Esophagus muscularis mucosa (tissue), 4 donors: ENCODE measurements at regions not wholly inside any gene's neighbourhood (a gene's known extent, or its start where the extent isn't known, plus 50 kb on each side); places are given as distances from the start of the nearest gene placed in this dataset.

ENCODE experiments used
- EP300 ChIP-seq: sonication (generic); formaldehyde crosslinking; IDR thresholded peaks from one replicate; pipeline ENCODE4 v1.6.1; 2017; ENCODE audit warnings: antibody characterized with exemption
- POLR2A ChIP-seq: fragments of 450-650 bp; IDR thresholded peaks from one replicate; pipeline ENCODE4 v1.6.1; 2017; ENCODE audit warnings: antibody characterized with exemption, moderate library complexity, mild to moderate bottlenecking, low read depth
- POLR2AphosphoS5 ChIP-seq, 2 donors: sonication (generic); formaldehyde crosslinking; IDR thresholded peaks; one replicate each; pipeline ENCODE4 v1.6.1; 2017; ENCODE audit warnings: antibody characterized with exemption in 2 of 2
- TF ChIP-seq, protein P1 (sequence below), 3 experiments: fragments of 200-600 bp in 2 of 3; fragments of 450-650 bp in 1 of 3; sonication (generic) in 2 of 3; IDR thresholded peaks; one replicate each; pipeline ENCODE4 v1.5.1; 2017 to 2019; ENCODE audit warnings: antibody characterized with exemption in 3 of 3, mild to moderate bottlenecking in 2 of 3, moderate library complexity in 1 of 3

DNA sequence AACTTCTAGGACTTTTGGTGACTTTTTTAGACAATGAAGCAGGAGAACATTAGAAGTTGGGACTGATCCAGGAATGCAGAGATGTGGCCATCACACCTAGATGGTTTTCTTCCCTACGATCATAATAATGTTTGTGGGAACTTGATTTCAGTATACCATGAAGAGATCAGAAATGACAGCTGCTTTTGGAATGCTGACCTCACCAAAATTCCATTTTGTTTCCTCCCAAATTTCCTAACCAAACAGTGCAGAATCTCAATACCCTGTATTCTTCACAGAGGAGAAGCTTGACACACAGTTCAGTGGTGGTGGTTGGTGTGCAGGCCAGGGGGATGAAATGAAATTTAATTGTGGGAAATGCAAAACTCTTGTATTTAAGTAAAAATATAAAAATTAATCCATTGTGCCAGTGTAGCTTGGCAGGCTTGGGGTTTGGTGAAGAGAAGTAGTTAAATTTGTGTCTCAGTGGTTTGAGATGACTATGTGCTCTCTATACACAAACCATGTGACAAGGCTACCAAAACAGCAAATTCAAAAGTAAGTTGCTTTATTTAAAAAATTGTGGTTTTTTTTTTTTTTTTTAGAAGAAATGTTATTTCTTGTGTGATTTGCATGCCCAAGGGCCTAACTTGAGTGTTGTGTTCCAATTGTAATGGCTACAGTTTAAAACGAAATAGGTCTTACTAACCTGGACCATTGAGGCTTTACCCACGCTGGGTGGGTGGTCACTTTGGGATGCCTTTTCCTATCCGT, 252.4 kb downstream of the LPIN1 start:
- no peak for TF ChIP-seq POLR2AphosphoS5 (IDR thresholded peaks at IDR 0.05)
- TF ChIP-seq, protein P1, sequence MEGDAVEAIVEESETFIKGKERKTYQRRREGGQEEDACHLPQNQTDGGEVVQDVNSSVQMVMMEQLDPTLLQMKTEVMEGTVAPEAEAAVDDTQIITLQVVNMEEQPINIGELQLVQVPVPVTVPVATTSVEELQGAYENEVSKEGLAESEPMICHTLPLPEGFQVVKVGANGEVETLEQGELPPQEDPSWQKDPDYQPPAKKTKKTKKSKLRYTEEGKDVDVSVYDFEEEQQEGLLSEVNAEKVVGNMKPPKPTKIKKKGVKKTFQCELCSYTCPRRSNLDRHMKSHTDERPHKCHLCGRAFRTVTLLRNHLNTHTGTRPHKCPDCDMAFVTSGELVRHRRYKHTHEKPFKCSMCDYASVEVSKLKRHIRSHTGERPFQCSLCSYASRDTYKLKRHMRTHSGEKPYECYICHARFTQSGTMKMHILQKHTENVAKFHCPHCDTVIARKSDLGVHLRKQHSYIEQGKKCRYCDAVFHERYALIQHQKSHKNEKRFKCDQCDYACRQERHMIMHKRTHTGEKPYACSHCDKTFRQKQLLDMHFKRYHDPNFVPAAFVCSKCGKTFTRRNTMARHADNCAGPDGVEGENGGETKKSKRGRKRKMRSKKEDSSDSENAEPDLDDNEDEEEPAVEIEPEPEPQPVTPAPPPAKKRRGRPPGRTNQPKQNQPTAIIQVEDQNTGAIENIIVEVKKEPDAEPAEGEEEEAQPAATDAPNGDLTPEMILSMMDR (IDR thresholded peaks at IDR 0.05), result no peak
- TF ChIP-seq POLR2A, result no peak
- no peak for TF ChIP-seq EP300
